K562 (cell line): ENCODE measurements at regions not wholly inside any gene's neighbourhood (a gene's known extent, or its start where the extent isn't known, plus 50 kb on each side); places are given as distances from the start of the nearest gene placed in this dataset.

Source experiments
- ATAC-seq: fragments of 200-7000 bp; cut with Tn5 transposase; 3 replicates; pipeline ENCODE4 v1.9.1; 2020; ENCODE audit warnings: moderate library complexity
- BruUV-seq: library from RNA; stranded (reverse); fragments of 400-500 nt; replicated peaks from 2 replicates; lab custom pipeline; 2021; lab: Mats Ljungman, UMichigan
- CTCF ChIA-PET: fragments of 300-600 bp; formaldehyde crosslinking; extraction: SDS; loops from one replicate; lab custom pipeline; 2021; ENCODE audit warnings: low intra/inter-chr PET ratio; lab: Yijun Ruan, JAX
- POLR2A ChIA-PET: fragments of 300-600, 350-650 bp; sonication (Branson Sonifier 250); formaldehyde crosslinking; extraction: SDS; loops from one replicate; lab custom pipeline; 2021; ENCODE audit warnings: antibody characterized with exemption, inconsistent platforms; lab: Yijun Ruan, JAX
- DNase-seq, 4 experiments: peaks; one replicate each; pipeline versions ENCODE4 v3.0.0 to v3.0.0-alpha.2; 2011 to 2018; ENCODE audit warnings: low spot score in 3 of 4, mixed read lengths in 3 of 4; ENCODE audit errors: extremely low read depth in 1 of 4
- FAIRE-seq: peaks from 2 replicates; lab custom pipeline; 2011; peaks lifted over from hg19 to GRCh38; lab: Jason Lieb, UNC
- H2AFZ ChIP-seq: 2 replicates; pipeline ENCODE4 v1.6.0; 2011; ENCODE audit warnings: low read depth, low read length, control low read depth, inconsistent platforms
- H3K27ac ChIP-seq: fragments of 200-600 bp; 3 replicates; pipeline ENCODE4 v1.8.0; 2011; ENCODE audit warnings: low read depth, mild to moderate bottlenecking, control low read depth, inconsistent platforms, low read length, moderate library complexity, mixed read lengths; ENCODE audit errors: extremely low read depth
- H3K27me3 ChIP-seq, 2 experiments: fragments of 300-600 bp in 1 of 2; 2 replicates in 1 of 2; 3 replicates in 1 of 2; pipeline versions ENCODE4 v1.6.0 to v1.8.0; 2011; ENCODE audit warnings: inconsistent platforms in 2 of 2, low read length in 2 of 2, mild to moderate bottlenecking in 1 of 2, mixed read lengths in 1 of 2, moderate library complexity in 1 of 2; ENCODE audit not compliant: control insufficient read depth in 2 of 2, insufficient read depth in 2 of 2
- H3K36me3 ChIP-seq: fragments of 300-600 bp; 3 replicates; pipeline ENCODE4 v1.8.0; 2011; ENCODE audit warnings: mild to moderate bottlenecking, low read length, inconsistent platforms; ENCODE audit not compliant: control insufficient read depth, insufficient read depth
- H3K4me1 ChIP-seq, 2 experiments: fragments of 200-600 bp in 1 of 2; replicated peaks in 1 of 2; 2 replicates in 1 of 2; 3 replicates in 1 of 2; pipeline versions ENCODE4 v1.5.1 to v1.8.0; 2011; ENCODE audit warnings: inconsistent platforms in 2 of 2, low read length in 2 of 2, mild to moderate bottlenecking in 1 of 2, mixed read lengths in 1 of 2, moderate library complexity in 1 of 2; ENCODE audit not compliant: control insufficient read depth in 2 of 2, insufficient read depth in 2 of 2
- H3K4me2 ChIP-seq: 2 replicates; pipeline ENCODE4 v1.6.1; 2011; ENCODE audit warnings: low read length, control low read depth, inconsistent platforms, mixed read lengths; ENCODE audit not compliant: insufficient read depth
- H3K4me3 ChIP-seq: fragments of 200-600 bp; sonication (generic), shearing (Covaris generic); 2 replicates; pipeline ENCODE4 v1.5.1; 2016; ENCODE audit warnings: control low read depth, inconsistent platforms
- H3K79me2 ChIP-seq: fragments of 200-600 bp; 3 replicates; pipeline ENCODE4 v1.8.0; 2011; ENCODE audit warnings: low read length, inconsistent platforms; ENCODE audit not compliant: control insufficient read depth, insufficient read depth
- H3K9ac ChIP-seq, 2 experiments: 2 replicates each; pipeline versions ENCODE4 v1.6.0 to v1.6.1; 2011; ENCODE audit warnings: low read depth in 2 of 2, low read length in 2 of 2, control low read depth in 1 of 2, inconsistent platforms in 1 of 2, mild to moderate bottlenecking in 1 of 2, mixed read lengths in 1 of 2; ENCODE audit not compliant: insufficient read depth in 1 of 2
- H3K9me1 ChIP-seq: one replicate; pipeline ENCODE4 v1.6.0; 2011; ENCODE audit warnings: inconsistent platforms, mild to moderate bottlenecking, low read length, moderate library complexity; ENCODE audit not compliant: control insufficient read depth, insufficient read depth
- H3K9me3 ChIP-seq: replicated peaks from 2 replicates; pipeline ENCODE4 v1.5.1; 2011; ENCODE audit warnings: low read depth, low read length, inconsistent platforms; ENCODE audit not compliant: control insufficient read depth, insufficient read depth
- H4K20me1 ChIP-seq: replicated peaks from 2 replicates; pipeline ENCODE4 v1.6.1; 2011; ENCODE audit warnings: low read length, inconsistent platforms, mixed read lengths; ENCODE audit not compliant: control insufficient read depth, insufficient read depth
- ADNP ChIP-seq: fragments of 200-800 bp; sonication (Bioruptor generic); IDR thresholded peaks from 2 replicates; pipeline ENCODE4 v1.6.1; 2016; ENCODE audit warnings: missing genetic modification characterization, missing compliant biosample characterization
- ARHGAP35 ChIP-seq: fragments of 450-650 bp; IDR thresholded peaks from 2 replicates; pipeline ENCODE4 v1.6.1; 2018; ENCODE audit not compliant: partially characterized antibody
- FOXJ2 ChIP-seq: fragments of 200-800 bp; sonication (Bioruptor generic); IDR thresholded peaks from 2 replicates; pipeline ENCODE4 v1.6.1; 2016; ENCODE audit warnings: missing genetic modification characterization, missing compliant biosample characterization
- LARP7 ChIP-seq: fragments of 450-650 bp; IDR thresholded peaks from 2 replicates; pipeline ENCODE4 v1.6.1; 2016
- LEF1 ChIP-seq: fragments of 450-650 bp; IDR thresholded peaks from 2 replicates; pipeline ENCODE4 v1.6.1; 2016; ENCODE audit warnings: mild to moderate bottlenecking
- MLX ChIP-seq, 2 experiments: fragments of 450-650 bp in 1 of 2; sonication (generic) in 1 of 2; formaldehyde crosslinking; conservative IDR thresholded peaks; 2 replicates each; pipeline versions ENCODE4 v1.4.0 to v1.8.1; 2020 to 2022; ENCODE audit warnings: mild to moderate bottlenecking in 1 of 2, missing genetic modification reagents in 1 of 2
- NR1H2 ChIP-seq: sonication (generic); formaldehyde crosslinking; IDR thresholded peaks from 2 replicates; pipeline ENCODE4 v1.4.0; 2020; ENCODE audit warnings: mild to moderate bottlenecking, missing genetic modification reagents
- RBM25 ChIP-seq: fragments of 200-400 bp; formaldehyde crosslinking; IDR thresholded peaks from 2 replicates; pipeline ENCODE4 v1.6.1; 2018; ENCODE audit warnings: low read length, low read depth, moderate library complexity; ENCODE audit not compliant: severe bottlenecking
- SOX6 ChIP-seq: fragments of 450-650 bp; IDR thresholded peaks from 2 replicates; pipeline ENCODE4 v1.6.1; 2014; ENCODE audit warnings: mild to moderate bottlenecking
- TSC22D4 ChIP-seq: fragments of 450-650 bp; IDR thresholded peaks from 2 replicates; pipeline ENCODE4 v1.6.1; 2016; ENCODE audit warnings: missing genetic modification characterization, missing biosample characterization, control low read depth
- ZFX ChIP-seq: sonication (generic); formaldehyde crosslinking; IDR thresholded peaks from 2 replicates; pipeline ENCODE4 v1.8.0; 2022; ENCODE audit warnings: mild to moderate bottlenecking, missing genetic modification reagents, moderate library complexity
- ZKSCAN8 ChIP-seq: fragments of 200-800 bp; sonication (Bioruptor generic); IDR thresholded peaks from 2 replicates; pipeline ENCODE4 v1.6.1; 2016; ENCODE audit warnings: missing genetic modification characterization, missing compliant biosample characterization
- ZNF347 ChIP-seq: fragments of 450-650 bp; formaldehyde crosslinking; IDR thresholded peaks from 2 replicates; pipeline ENCODE4 v1.4.0; 2020; ENCODE audit warnings: low read depth, mild to moderate bottlenecking, moderate library complexity
- ZNF717 ChIP-seq: fragments of 250-450 bp; sonication (Bioruptor Pico); IDR thresholded peaks from 2 replicates; pipeline ENCODE4 v1.5.0; 2021
- WGBS: fragments of 100-300 bp; shearing (Covaris generic); methylation state at CpG from one replicate; pipeline ENCODE4 v1.1.6; 2016; ENCODE audit warnings: low coverage, mixed read lengths; ENCODE audit not compliant: insufficient coverage; ENCODE audit errors: missing lambda C conversion rate; 5-methylcytosine and 5-hydroxymethylcytosine counted together
- in situ Hi-C: fragments of 300-500 bp; cut with MboI; formaldehyde crosslinking; loops from 4 replicates; pipeline ENCODE4 v1.15.0; 2018; ENCODE audit warnings: inconsistent platforms, mixed read lengths
- intact Hi-C: fragments of 100-400 bp; cut with micrococcal nuclease; formaldehyde crosslinking; loops from 2 replicates; pipeline ENCODE4 v1.14.2; 2022
- TF ChIP-seq, protein P1 (sequence below): fragments of 450-650 bp; IDR thresholded peaks from 2 replicates; pipeline ENCODE4 v1.6.1; 2016; ENCODE audit warnings: missing biosample characterization, missing genetic modification characterization

DNA sequence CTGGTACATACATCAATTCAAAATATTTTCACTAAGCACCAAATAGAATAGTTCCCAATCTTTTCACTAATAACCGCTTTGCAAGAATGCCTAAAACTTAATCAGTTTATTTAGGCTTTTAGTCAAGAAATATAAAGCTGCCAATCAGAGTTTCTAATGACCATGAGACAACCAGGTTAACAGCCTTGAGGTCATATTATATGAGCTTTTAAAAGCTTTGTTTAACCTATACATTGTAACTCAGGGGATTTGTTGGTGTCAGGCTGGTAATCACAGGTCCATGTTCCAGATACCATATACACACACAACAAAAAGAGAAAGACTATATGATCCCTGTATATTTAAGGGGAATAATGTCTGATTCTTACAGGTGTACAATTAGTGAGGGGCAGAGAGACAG is 246.2 kb upstream of the ADGRL2 start:
- ChIA-PET POLR2A (no interaction called here), CTCF (no interaction called here)
- Histone ChIP-seq H3K9ac (no peak overlapping the region), H4K20me1 (no peaks in the 10 kb centered on the region), H3K4me1 (no peaks in the 10 kb centered on the region), H3K27ac (no peak overlapping the region), H3K4me2 (no peak overlapping the region)
- intact Hi-C loops, result no loop called here
- TF ChIP-seq SOX6 (no peak), LEF1 (no peak), ZFX (CRISPR knock-in tag) (no peak), ZKSCAN8 (CRISPR knock-in tag) (no peak), TSC22D4 (tag) (no peak), RBM25 (no peak), ZNF347 (CRISPR knock-in tag) (no peak), ARHGAP35 (no peak)
- TF ChIP-seq, all 486 proteins: peak for 0
- Histone ChIP-seq H3K79me2 (no peaks in the 10 kb centered on the region), H2AFZ (no peak overlapping the region), H3K9me1 (no peaks in the 10 kb centered on the region), H3K9me3 (no peaks in the 10 kb centered on the region; the same call in 1 of the 2 replicates), H3K36me3 (no peaks in the 10 kb centered on the region), H3K4me3 (no peak overlapping the region), H3K27me3 (no peaks in the 10 kb centered on the region)
- FAIRE-seq (no peak), ATAC-seq (no peak), DNase-seq (no peak)
- 22% methylated on average over 1 of the region's 1 CpG for WGBS
- no TSS peak for BruUV-seq
- in situ Hi-C loops, result loop anchor here (25.0 kb wide), 1 partner anchor 592 kb away; no protein-coding TSS in a partner anchor

GRCh38 chr1:81554108-81554507 is 246.6 kb upstream of the ADGRL2 start:
- H2AFZ ChIP-seq, result no peak overlapping the region
- intact Hi-C loops (no loop called here), in situ Hi-C loops (loop anchor here (25.0 kb wide), 1 partner anchor 592 kb away; no protein-coding TSS in a partner anchor)
- no TSS peak for BruUV-seq
- no peaks in the 10 kb centered on the region for H3K4me1 ChIP-seq
- no peaks in the 10 kb centered on the region for H3K79me2 ChIP-seq
- no peak overlapping the region for H3K4me2 ChIP-seq
- no peaks in the 10 kb centered on the region for H3K36me3 ChIP-seq
- ATAC-seq (no peak), FAIRE-seq (no peak), DNase-seq (no peak)
- no peak overlapping the region for H3K27ac ChIP-seq
- H3K9me3 ChIP-seq, result no peaks in the 10 kb centered on the region; the same call in 1 of the 2 replicates
- TF ChIP-seq ZNF717 (CRISPR knock-in tag), result no peak
- TF ChIP-seq LARP7, result no peak
- TF ChIP-seq, protein P1, sequence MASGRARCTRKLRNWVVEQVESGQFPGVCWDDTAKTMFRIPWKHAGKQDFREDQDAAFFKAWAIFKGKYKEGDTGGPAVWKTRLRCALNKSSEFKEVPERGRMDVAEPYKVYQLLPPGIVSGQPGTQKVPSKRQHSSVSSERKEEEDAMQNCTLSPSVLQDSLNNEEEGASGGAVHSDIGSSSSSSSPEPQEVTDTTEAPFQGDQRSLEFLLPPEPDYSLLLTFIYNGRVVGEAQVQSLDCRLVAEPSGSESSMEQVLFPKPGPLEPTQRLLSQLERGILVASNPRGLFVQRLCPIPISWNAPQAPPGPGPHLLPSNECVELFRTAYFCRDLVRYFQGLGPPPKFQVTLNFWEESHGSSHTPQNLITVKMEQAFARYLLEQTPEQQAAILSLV (tag), result no peak
- no peak for TF ChIP-seq MLX (CRISPR knock-in tag; conservative IDR thresholded peaks at IDR 0.05)
- no peak for TF ChIP-seq FOXJ2 (tag)
- no peak for TF ChIP-seq NR1H2
- TF ChIP-seq ADNP (tag), result no peak
- H3K9me1 ChIP-seq, result no peaks in the 10 kb centered on the region
- ChIA-PET POLR2A (no interaction called here), CTCF (no interaction called here)
- H3K27me3 ChIP-seq, result no peaks in the 10 kb centered on the region
- H4K20me1 ChIP-seq, result no peaks in the 10 kb centered on the region
- 6% methylated on average over 2 of the region's 2 CpGs for WGBS
- no peak overlapping the region for H3K9ac ChIP-seq
- H3K4me3 ChIP-seq, result no peak overlapping the region
